Gastroesophageal sphincter (tissue), 4 donors: ENCODE measurements at regions not wholly inside any gene's neighbourhood (a gene's known extent, or its start where the extent isn't known, plus 50 kb on each side); places are given as distances from the start of the nearest gene placed in this dataset.

ENCODE experiments used
- ATAC-seq: fragments of 150-250 bp; one replicate; pipeline ENCODE4 v1.9.1; 2016; ENCODE audit warnings: mild to moderate bottlenecking, moderate library complexity
- H3K27ac ChIP-seq, 4 donors: fragments of 200-600 bp; sonication (generic) in 3 of 4; 1 replicate in 3 of 4; 2 replicates in 1 of 4; pipeline ENCODE4 v1.5.1; 2016 to 2019
- H3K27me3 ChIP-seq: fragments of 200-600 bp; sonication (generic); one replicate; pipeline ENCODE4 v1.5.1; 2019
- H3K36me3 ChIP-seq, 2 donors: fragments of 200-600 bp; sonication (generic); one replicate each; pipeline ENCODE4 v1.5.1; 2019; ENCODE audit warnings: control low read depth in 1 of 2
- H3K4me1 ChIP-seq, 3 donors: fragments of 200-600 bp; sonication (generic); 1 replicate in 2 of 3; 2 replicates in 1 of 3; pipeline ENCODE4 v1.5.1; 2016 to 2019; ENCODE audit warnings: control low read depth in 2 of 3
- H3K4me3 ChIP-seq, 2 donors: fragments of 200-600 bp; sonication (generic); one replicate each; pipeline ENCODE4 v1.5.1; 2019; ENCODE audit warnings: mild to moderate bottlenecking in 1 of 2, moderate library complexity in 1 of 2
- H3K9me3 ChIP-seq, 3 donors: fragments of 200-600 bp; sonication (generic); one replicate each; pipeline ENCODE4 v1.5.1; 2017 to 2019; ENCODE audit warnings: control low read depth in 2 of 3
- CTCF ChIP-seq, 4 experiments: fragments of 200-600 bp in 2 of 4; fragments of 450-650 bp in 2 of 4; sonication (generic) in 1 of 4; IDR thresholded peaks; one replicate each; pipeline ENCODE4 v1.5.1; 2017 to 2019; ENCODE audit warnings: antibody characterized with exemption in 4 of 4, mild to moderate bottlenecking in 2 of 4, moderate library complexity in 2 of 4
- EP300 ChIP-seq: sonication (generic); formaldehyde crosslinking; IDR thresholded peaks from one replicate; pipeline ENCODE4 v1.6.1; 2017; ENCODE audit warnings: antibody characterized with exemption, mild to moderate bottlenecking
- POLR2A ChIP-seq, 2 donors: fragments of 450-650 bp; IDR thresholded peaks; one replicate each; pipeline ENCODE4 v1.6.1; 2017; ENCODE audit warnings: antibody characterized with exemption in 2 of 2, mild to moderate bottlenecking in 2 of 2, moderate library complexity in 1 of 2
- POLR2AphosphoS5 ChIP-seq: sonication (generic); formaldehyde crosslinking; IDR thresholded peaks from one replicate; pipeline ENCODE4 v1.6.1; 2017; ENCODE audit warnings: antibody characterized with exemption
- WGBS, 2 donors: methylation state at CpG; one replicate each; pipeline ENCODE4 v1.1.5; 2018; ENCODE audit warnings: low coverage in 1 of 2; 5-methylcytosine and 5-hydroxymethylcytosine counted together

GRCh38 chr5:27474047-27474309 is 435.6 kb upstream of the CDH9 start:
- H3K36me3 ChIP-seq = no peaks in the 10 kb centered on the region
- WGBS, 2 donors = 67 to 81% methylated on average over 1 to 2 of the region's 2 CpGs
- ATAC-seq = no peak

DNA sequence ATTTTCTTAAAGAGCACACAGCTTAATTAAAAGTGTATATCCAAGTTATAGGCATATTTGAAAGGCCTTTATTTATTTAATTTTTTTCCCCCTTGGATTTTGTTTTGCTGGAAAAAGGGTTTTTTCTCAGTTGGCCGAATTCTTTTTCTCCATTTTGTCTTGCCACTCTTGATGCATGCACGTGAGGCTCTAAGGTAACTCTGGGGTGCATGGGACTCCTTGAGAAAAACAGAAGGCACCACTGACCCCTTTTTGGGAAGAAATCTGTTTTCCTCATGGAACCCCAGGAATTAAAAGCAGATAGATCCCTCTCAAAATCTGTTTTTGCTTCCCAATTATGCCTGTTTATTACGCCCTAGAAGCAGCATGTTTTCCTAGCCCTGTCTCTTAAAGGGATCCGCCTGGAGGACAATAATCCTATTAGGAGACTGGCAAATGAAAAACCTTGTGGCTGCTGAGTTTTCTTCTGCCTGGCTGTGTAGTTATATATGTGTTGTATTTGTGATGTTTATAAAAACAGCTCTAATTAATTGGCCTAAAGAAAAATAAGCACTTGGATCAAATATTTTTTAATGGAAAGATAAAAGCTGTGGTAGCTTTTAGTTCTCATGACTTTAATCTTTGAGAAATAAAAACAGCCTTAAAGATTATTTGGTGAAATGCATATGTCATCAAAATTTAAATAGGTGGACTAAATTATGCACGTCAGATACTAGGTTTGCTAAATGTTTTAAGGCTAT is 435.1 kb upstream of the CDH9 start:
- Histone ChIP-seq H3K36me3 (no peaks in the 10 kb centered on the region), H3K27ac (no peak overlapping the region)
- 67 to 86% methylated on average over 4 to 5 of the region's 5 CpGs for WGBS, 2 donors

More at GRCh38 chr5:27474047-27474309, 435.6 kb upstream of the CDH9 start:
- Histone ChIP-seq H3K27ac (no peak overlapping the region), H3K4me3 (no peak overlapping the region), H3K9me3 (peaks cover 0 to 19% (median 0%) of the 10 kb centered on the region in 3 donors), H3K4me1 (no peaks in the 10 kb centered on the region), H3K27me3 (no peaks in the 10 kb centered on the region)
- TF ChIP-seq POLR2A (IDR thresholded peaks at IDR 0.05) = no peak
- no peak for TF ChIP-seq EP300
- TF ChIP-seq CTCF (IDR thresholded peaks at IDR 0.05) = no peak
- no peak for TF ChIP-seq POLR2AphosphoS5

DNA sequence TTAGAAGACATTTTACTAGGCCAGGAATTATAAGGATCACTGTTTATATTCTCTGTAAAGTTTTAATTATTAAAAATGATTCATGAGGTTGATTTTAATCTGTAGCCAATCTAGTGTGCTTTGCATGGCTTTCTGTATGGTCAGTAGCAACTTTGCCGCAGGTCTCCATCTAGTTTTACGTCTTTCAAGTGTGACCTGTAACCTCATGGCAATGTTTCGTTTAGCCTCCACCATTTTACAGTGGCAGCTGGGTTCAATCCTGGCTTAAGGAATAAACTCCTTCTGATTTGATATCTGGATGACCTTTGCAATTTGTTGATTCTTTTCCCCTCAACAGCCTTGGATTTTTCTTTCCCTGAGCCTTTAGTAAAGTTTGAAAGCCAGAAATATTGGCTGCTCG is 434.5 kb upstream of the CDH9 start:
- Histone ChIP-seq H3K27ac (no peak overlapping the region), H3K4me3 (no peak overlapping the region), H3K36me3 (no peaks in the 10 kb centered on the region), H3K4me1 (no peaks in the 10 kb centered on the region), H3K9me3 (peaks cover 0 to 19% (median 0%) of the 10 kb centered on the region in 3 donors), H3K27me3 (no peaks in the 10 kb centered on the region)
- TF ChIP-seq EP300 (no peak), POLR2AphosphoS5 (no peak), CTCF (IDR thresholded peaks at IDR 0.05) (no peak), POLR2A (IDR thresholded peaks at IDR 0.05) (no peak)
- no peak for ATAC-seq
- WGBS, 2 donors = 44 to 83% methylated on average over 1 to 4 of the region's 4 CpGs

More for the DNA sequence above, 435.1 kb upstream of the CDH9 start:
- Histone ChIP-seq H3K27me3 (no peaks in the 10 kb centered on the region), H3K9me3 (peaks cover 0 to 19% (median 0%) of the 10 kb centered on the region in 3 donors), H3K4me3 (no peak overlapping the region), H3K4me1 (no peaks in the 10 kb centered on the region)
- TF ChIP-seq EP300 = no peak
- ATAC-seq = no peak

- no peak for TF ChIP-seq POLR2A (IDR thresholded peaks at IDR 0.05)
- no peak for TF ChIP-seq EP300
- TF ChIP-seq CTCF (IDR thresholded peaks at IDR 0.05) = no peak
- TF ChIP-seq POLR2AphosphoS5 = no peak
- H3K27me3 ChIP-seq = no peaks in the 10 kb centered on the region
- H3K27ac ChIP-seq = no peak overlapping the region
- 77 to 80% methylated on average over 10 of the region's 11 CpGs for WGBS, 2 donors
- no peak for ATAC-seq
- no peaks in the 10 kb centered on the region for H3K4me1 ChIP-seq
- peaks cover 0 to 13% (median 0%) of the 10 kb centered on the region in 3 donors for H3K9me3 ChIP-seq
- H3K36me3 ChIP-seq = no peaks in the 10 kb centered on the region
- H3K4me3 ChIP-seq = no peak overlapping the region
Observed at GRCh38 chr5:27472000-27472763, 433.8 kb upstream of the CDH9 start.

GRCh38 chr5:27466959-27467358 is 428.6 kb upstream of the CDH9 start:
- H3K27ac ChIP-seq = no peak overlapping the region
- no peaks in the 10 kb centered on the region for H3K36me3 ChIP-seq
- ATAC-seq = no peak
- no peaks in the 10 kb centered on the region for H3K9me3 ChIP-seq
- WGBS, 2 donors = 67 to 76% methylated on average over 1 of the region's 1 CpG
- H3K27me3 ChIP-seq = no peaks in the 10 kb centered on the region
- TF ChIP-seq POLR2AphosphoS5 (no peak), EP300 (no peak), POLR2A (IDR thresholded peaks at IDR 0.05) (no peak), CTCF (IDR thresholded peaks at IDR 0.05) (no peak)
- no peak overlapping the region for H3K4me3 ChIP-seq
- H3K4me1 ChIP-seq = no peaks in the 10 kb centered on the region
